DMS153 treated with DMSO at 0.1 percent for 48 hours (cell line): ENCODE measurements at regions not wholly inside any gene's neighbourhood (a gene's known extent, or its start where the extent isn't known, plus 50 kb on each side); places are given as distances from the start of the nearest gene placed in this dataset.

Source experiments
- DNase-seq: peaks from one replicate; lab custom pipeline; 2025; ENCODE audit not compliant: unreplicated experiment; lab: John Stamatoyannopoulos, UW

- no peak for DNase-seq
These were observed 736.3 kb downstream of the LTN1 start for GRCh38 chr21:28256420-28256831.

GRCh38 chr21:28253961-28254360 lies 738.7 kb downstream of the LTN1 start:
- no peak for DNase-seq

- no peak for DNase-seq
These were observed 739.3 kb downstream of the LTN1 start for GRCh38 chr21:28253338-28253737.

GRCh38 chr21:28252928-28253327 lies 739.7 kb downstream of the LTN1 start:
- DNase-seq: no peak

- DNase-seq: no peak
These were observed 741.7 kb downstream of the LTN1 start for GRCh38 chr21:28250946-28251345.

GRCh38 chr21:28247454-28248020 lies 745.1 kb downstream of the LTN1 start:
- no peak for DNase-seq

- DNase-seq: no peak
These were observed 752.1 kb downstream of the LTN1 start for GRCh38 chr21:28240586-28240985.

- DNase-seq: no peak
These were observed 753.3 kb downstream of the LTN1 start for GRCh38 chr21:28239340-28239739.

- no peak for DNase-seq
These were observed 755.0 kb downstream of the LTN1 start for GRCh38 chr21:28237661-28238060.

GRCh38 chr21:28235169-28235895 lies 757.3 kb downstream of the LTN1 start:
- DNase-seq: no peak

GRCh38 chr21:28234326-28234725 lies 758.4 kb downstream of the LTN1 start:
- DNase-seq: no peak

- DNase-seq: no peak
These were observed 759.0 kb downstream of the LTN1 start for GRCh38 chr21:28233536-28234220.

- no peak for DNase-seq
These were observed 762.1 kb downstream of the LTN1 start for GRCh38 chr21:28230559-28230958.

GRCh38 chr21:28229814-28230213 lies 762.9 kb downstream of the LTN1 start:
- DNase-seq: no peak

GRCh38 chr21:28228636-28228995 lies 764.1 kb downstream of the LTN1 start:
- DNase-seq: no peak

GRCh38 chr21:28227881-28228635 lies 764.6 kb downstream of the LTN1 start:
- no peak for DNase-seq

GRCh38 chr21:28226563-28226962 lies 766.1 kb downstream of the LTN1 start:
- no peak for DNase-seq

- DNase-seq: no peak
These were observed 768.4 kb downstream of the LTN1 start for GRCh38 chr21:28224191-28224726.

- DNase-seq: no peak
These were observed 770.7 kb downstream of the LTN1 start for GRCh38 chr21:28221984-28222383.

- DNase-seq: no peak
These were observed 772.0 kb downstream of the LTN1 start for GRCh38 chr21:28220680-28221079.

- DNase-seq: no peak
These were observed 775.6 kb downstream of the LTN1 start for GRCh38 chr21:28216976-28217523.
